NCI-H510A treated with DMSO at 0.1 percent for 48 hours (cell line): ENCODE measurements at regions not wholly inside any gene's neighbourhood (a gene's known extent, or its start where the extent isn't known, plus 50 kb on each side); places are given as distances from the start of the nearest gene placed in this dataset.

ENCODE experiments used
- DNase-seq: peaks from one replicate; lab custom pipeline; 2025; lab: John Stamatoyannopoulos, UW

DNA sequence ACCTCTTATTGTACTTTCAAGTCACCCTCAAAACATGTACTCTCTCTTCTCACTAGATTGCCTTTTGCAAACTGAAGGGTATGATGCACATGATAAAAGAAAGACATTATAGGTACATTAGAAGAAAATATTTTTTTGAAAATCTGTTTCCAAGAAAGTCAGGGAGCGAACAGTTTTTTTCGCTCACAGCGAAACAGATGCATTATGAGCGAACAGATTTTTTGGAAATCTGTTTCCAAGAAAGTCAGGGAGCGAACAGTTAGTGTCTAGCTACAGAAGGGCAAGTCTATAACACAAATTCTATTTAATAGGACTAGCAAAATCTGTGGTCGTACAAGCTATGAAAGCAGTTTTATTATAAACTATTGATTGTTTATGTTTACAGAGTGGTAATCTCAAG lies 296.2 kb upstream of the ANO3 start:
- DNase-seq = no peak

- no peak for DNase-seq
Measured at GRCh38 chr11:26037716-26038115, 294.2 kb upstream of the ANO3 start.

- DNase-seq = no peak
Measured at GRCh38 chr11:26040339-26040738, 291.6 kb upstream of the ANO3 start.

DNA sequence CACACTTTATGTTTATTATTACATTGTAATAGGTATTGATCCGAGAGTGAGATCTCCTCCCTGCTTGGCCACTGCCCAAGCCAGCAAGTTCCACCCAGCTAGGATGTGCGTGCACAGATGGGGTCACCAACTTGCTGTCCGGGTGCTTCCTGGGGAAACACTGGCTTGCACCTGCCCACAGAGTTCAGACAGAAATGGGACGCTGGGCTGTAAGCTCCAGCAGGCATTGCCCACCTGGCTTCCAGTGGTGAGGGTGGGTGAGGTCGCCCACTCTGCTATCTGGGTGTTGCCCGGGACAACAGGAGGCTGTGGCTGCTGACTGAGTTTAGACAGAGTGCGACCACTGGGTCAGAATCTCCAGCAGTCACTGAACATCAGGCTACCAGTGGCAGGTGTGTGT lies 289.8 kb upstream of the ANO3 start:
- no peak for DNase-seq

- no peak for DNase-seq
Measured at GRCh38 chr11:26043665-26044064, 288.3 kb upstream of the ANO3 start.

DNA sequence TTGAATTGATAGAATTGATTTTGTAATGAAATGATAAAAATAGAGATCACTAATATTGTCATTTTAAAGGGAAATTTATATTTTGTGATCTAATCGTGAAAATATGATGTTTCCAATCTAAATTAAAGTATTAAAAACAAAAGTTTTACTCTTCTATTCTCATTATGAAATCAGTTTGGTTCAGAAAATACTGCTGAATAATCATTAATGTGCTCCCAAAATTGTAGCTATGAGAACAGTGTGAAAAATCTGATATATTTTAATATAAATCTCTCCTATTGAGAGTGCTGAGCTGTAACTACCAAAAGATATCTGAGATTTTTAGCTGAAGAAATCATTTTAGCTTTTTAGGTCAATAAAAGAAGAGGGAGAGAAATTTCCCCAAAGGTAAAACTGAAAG lies 287.5 kb upstream of the ANO3 start:
- DNase-seq = no peak

- DNase-seq = no peak
Measured at GRCh38 chr11:26045082-26045481, 286.8 kb upstream of the ANO3 start.

- no peak for DNase-seq
Measured at GRCh38 chr11:26048271-26048670, 283.7 kb upstream of the ANO3 start.

DNA sequence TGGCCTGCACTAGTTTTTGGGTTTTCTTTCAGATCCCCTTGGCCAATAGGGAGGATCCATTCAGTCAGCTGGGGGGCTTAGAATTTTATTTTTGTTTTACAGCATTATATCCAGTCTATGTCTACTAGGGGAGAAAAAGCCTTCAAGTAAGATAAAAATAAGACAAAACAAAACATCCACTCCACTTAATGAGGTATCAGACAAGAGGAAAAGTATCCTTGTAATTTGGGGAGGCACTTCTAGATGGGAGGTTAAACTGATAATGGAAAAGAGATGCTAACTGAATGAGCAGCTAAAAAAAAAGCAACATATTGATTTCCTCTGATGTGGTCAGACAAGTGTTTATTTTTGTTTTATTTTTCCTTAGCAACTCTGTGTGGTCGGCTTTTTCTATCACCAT lies 278.0 kb upstream of the ANO3 start:
- DNase-seq = no peak

DNA sequence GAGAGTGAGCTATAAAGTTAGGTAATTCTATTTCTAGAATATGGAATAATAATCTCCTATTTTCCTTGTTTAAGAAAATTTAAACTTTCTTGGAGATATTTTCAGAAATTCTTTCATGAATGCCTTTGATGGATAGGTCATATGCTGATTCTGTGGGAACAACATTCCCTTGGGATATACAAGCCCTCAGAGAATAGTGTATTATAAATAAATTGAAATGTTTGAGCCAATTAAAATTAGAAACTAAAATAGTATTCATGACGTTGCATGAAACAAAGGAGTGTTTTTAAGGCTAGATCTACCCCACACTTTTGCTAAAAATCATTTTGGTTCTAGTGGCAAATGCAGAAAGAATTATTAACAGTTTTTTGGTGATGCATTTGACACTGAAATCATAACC lies 269.3 kb upstream of the ANO3 start:
- no peak for DNase-seq

- no peak for DNase-seq
Measured at GRCh38 chr11:26063915-26064314, 268.0 kb upstream of the ANO3 start.

DNA sequence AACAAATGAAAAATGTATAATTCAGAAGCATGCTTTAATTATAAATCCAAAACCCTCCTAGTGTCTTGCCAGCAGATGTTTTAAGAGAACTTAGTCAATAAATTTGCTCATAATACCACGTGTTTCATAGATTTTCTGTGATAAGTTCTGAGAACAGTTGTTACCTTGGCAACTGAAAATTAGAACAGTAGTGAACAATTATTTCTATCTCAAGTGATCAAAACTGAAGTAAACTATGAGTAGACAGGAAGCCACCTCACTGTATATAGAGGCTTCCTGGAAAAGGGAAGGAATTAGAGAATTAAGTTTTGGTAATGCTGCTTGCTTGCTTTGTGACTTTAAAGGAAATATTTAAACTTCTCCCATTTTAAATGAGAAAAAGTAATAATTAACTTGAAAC lies 266.0 kb upstream of the ANO3 start:
- DNase-seq = no peak

DNA sequence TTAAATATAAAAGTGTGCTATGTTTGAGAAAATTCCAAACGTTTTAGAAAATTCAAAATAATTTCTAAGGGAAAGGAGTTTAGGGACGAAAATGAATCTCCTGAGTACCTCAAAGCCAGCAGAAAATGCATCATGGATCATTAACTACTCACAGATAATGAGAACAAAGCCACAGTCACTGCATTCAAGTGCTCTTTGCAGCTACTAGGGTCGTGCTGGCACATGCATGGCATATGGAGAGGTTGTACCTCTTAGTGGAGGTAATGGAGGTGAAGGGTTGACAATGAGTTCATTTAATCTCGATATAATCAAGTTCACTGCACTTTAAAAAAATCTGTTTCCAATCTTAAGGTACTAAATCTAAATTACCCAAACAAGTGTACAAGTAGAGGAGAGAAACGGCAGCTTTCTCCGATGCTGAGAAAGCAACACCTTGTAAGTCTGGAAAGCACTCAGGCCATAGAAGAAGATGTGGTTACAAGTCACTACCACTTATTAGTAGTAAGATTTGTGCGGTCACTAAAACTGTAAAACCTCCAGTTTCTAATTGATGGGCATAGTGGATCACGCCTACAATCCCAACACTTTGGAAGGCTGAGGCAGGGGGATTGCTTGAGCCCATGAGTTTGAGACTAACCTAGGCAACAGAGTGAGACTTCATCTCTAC lies 261.1 kb upstream of the ANO3 start:
- peak; percentile 7 for DNase-seq

GRCh38 chr11:26072614-26073153 lies 259.2 kb upstream of the ANO3 start:
- DNase-seq = no peak

DNA sequence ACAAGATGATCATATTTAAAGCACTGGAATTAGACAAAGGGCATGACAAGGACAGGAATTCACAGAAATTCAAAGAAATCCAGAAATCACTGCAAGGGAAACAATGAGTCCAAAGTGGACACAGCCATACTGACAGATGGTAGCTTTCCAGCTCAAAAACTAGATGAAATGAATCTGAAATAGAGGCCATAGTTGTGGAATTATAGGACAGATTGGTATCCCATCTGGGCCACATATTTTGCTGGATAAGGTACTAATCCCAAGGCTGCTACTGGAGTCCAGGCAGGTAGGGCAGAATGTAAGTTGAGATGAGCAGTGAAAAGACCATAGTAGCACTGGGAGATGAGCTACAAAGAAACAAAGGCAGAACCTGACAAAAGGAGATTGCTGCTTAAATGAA lies 258.3 kb upstream of the ANO3 start:
- DNase-seq = no peak

- DNase-seq = no peak
Measured at GRCh38 chr11:26076233-26076990, 255.5 kb upstream of the ANO3 start.

DNA sequence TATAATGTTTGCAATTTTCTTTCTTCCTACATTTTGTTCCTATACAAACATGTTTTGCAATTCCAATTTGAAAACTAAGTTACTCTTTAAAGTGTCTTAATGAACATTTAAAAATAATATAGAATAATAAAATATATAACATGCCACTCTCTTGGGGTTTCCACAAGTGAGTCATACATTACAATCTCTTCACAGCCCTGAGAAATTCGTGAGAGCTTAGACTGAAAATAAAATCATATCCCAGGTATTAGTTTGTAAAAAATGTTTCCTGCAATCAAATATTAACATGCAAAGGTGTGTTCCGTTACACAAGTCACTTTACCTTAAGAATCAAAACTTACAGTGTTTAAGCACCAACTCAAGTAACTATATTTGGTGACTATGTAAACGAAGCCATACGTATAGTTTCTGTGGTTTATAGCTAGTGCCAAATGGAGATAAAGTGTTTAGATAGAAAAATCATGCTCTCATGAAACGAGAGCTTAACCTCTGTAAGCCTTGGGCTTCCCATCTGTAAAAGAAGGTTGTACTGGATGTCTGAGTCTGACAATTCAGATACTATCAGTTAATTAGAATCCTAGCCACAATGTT lies 253.6 kb upstream of the ANO3 start:
- DNase-seq = no peak

- no peak for DNase-seq
Measured at GRCh38 chr11:26084313-26084712, 247.6 kb upstream of the ANO3 start.

GRCh38 chr11:26086028-26086427 lies 245.9 kb upstream of the ANO3 start:
- DNase-seq = peak; percentile 59

- no peak for DNase-seq
Measured at GRCh38 chr11:26087120-26087935, 244.6 kb upstream of the ANO3 start.

GRCh38 chr11:26088391-26088790 lies 243.5 kb upstream of the ANO3 start:
- DNase-seq = no peak

- no peak for DNase-seq
Measured at GRCh38 chr11:26090651-26091050, 241.3 kb upstream of the ANO3 start.
